Nephron progenitor cell (in vitro differentiated cells): ENCODE measurements at regions not wholly inside any gene's neighbourhood (a gene's known extent, or its start where the extent isn't known, plus 50 kb on each side); places are given as distances from the start of the nearest gene placed in this dataset.

Source experiments
- DNase-seq: peaks from one replicate; pipeline ENCODE4 v3.0.0; 2021
- H3K27ac Mint-ChIP-seq: 2 replicates; pipeline ENCODE4 v1.8.0; 2021; ENCODE audit warnings: mild to moderate bottlenecking, moderate library complexity, mixed read lengths
- H3K27me3 Mint-ChIP-seq: 2 replicates; pipeline ENCODE4 v1.8.0; 2021; ENCODE audit warnings: mild to moderate bottlenecking, low read depth, mixed read lengths; ENCODE audit not compliant: poor library complexity
- H3K36me3 Mint-ChIP-seq: 2 replicates; pipeline ENCODE4 v1.8.0; 2021; ENCODE audit warnings: low read depth, mixed read lengths
- H3K4me1 Mint-ChIP-seq: 2 replicates; pipeline ENCODE4 v1.8.0; 2021; ENCODE audit warnings: mixed read lengths
- H3K4me3 Mint-ChIP-seq: 2 replicates; pipeline ENCODE4 v1.8.0; 2021; ENCODE audit warnings: mild to moderate bottlenecking, moderate library complexity, mixed read lengths
- H3K9me3 Mint-ChIP-seq: 2 replicates; pipeline ENCODE4 v1.8.0; 2021; ENCODE audit warnings: mild to moderate bottlenecking, moderate library complexity, mixed read lengths
- CTCF ChIP-seq: fragments of 200-600 bp; sonication (generic); IDR thresholded peaks from 2 replicates; pipeline ENCODE4 v1.5.0; 2021; ENCODE audit warnings: antibody characterized with exemption

GRCh38 chr18:30888344-30888743 is 154.2 kb downstream of the DSC3 start:
- H3K9me3 Mint-ChIP-seq: no peaks in the 10 kb centered on the region
- TF ChIP-seq CTCF: no peak
- H3K4me3 Mint-ChIP-seq: no peak overlapping the region
- H3K4me1 Mint-ChIP-seq: no peaks in the 10 kb centered on the region
- no peaks in the 10 kb centered on the region for H3K36me3 Mint-ChIP-seq
- no peak for DNase-seq
- no peak overlapping the region for H3K27ac Mint-ChIP-seq
- no peaks in the 10 kb centered on the region for H3K27me3 Mint-ChIP-seq

- TF ChIP-seq CTCF: no peak
- Mint-ChIP-seq H3K9me3 (no peaks in the 10 kb centered on the region), H3K4me3 (no peak overlapping the region), H3K27me3 (no peaks in the 10 kb centered on the region), H3K4me1 (no peaks in the 10 kb centered on the region), H3K27ac (no peak overlapping the region), H3K36me3 (no peaks in the 10 kb centered on the region)
- no peak for DNase-seq
Observed at GRCh38 chr18:30886998-30887397, 155.5 kb downstream of the DSC3 start.

- Mint-ChIP-seq H3K27me3 (peaks cover 2% of the 10 kb centered on the region), H3K27ac (no peak overlapping the region), H3K4me1 (no peaks in the 10 kb centered on the region), H3K9me3 (peaks cover 6% of the 10 kb centered on the region), H3K4me3 (no peak overlapping the region), H3K36me3 (no peaks in the 10 kb centered on the region)
- DNase-seq: no peak
- no peak for TF ChIP-seq CTCF
Observed at GRCh38 chr18:30870466-30870865, 172.1 kb downstream of the DSC3 start.

- Mint-ChIP-seq H3K4me3 (no peak overlapping the region), H3K27me3 (peaks cover 2% of the 10 kb centered on the region), H3K27ac (peak overlapping the region; percentile 15), H3K9me3 (peaks cover 2% of the 10 kb centered on the region), H3K36me3 (no peaks in the 10 kb centered on the region), H3K4me1 (peaks cover 21% of the 10 kb centered on the region)
- DNase-seq: no peak
- TF ChIP-seq CTCF: no peak
Observed at GRCh38 chr18:30862900-30863299, 179.6 kb downstream of the DSC3 start.

GRCh38 chr18:30860741-30861140 is 181.8 kb downstream of the DSC3 start:
- Mint-ChIP-seq H3K4me1 (peaks cover 21% of the 10 kb centered on the region), H3K27me3 (no peaks in the 10 kb centered on the region), H3K36me3 (no peaks in the 10 kb centered on the region), H3K4me3 (no peak overlapping the region), H3K9me3 (no peaks in the 10 kb centered on the region), H3K27ac (no peak overlapping the region)
- TF ChIP-seq CTCF: no peak
- DNase-seq: no peak

GRCh38 chr18:30859036-30859435 is 183.5 kb downstream of the DSC3 start:
- TF ChIP-seq CTCF: no peak
- Mint-ChIP-seq H3K4me1 (peaks cover 21% of the 10 kb centered on the region), H3K4me3 (no peak overlapping the region), H3K27me3 (no peaks in the 10 kb centered on the region), H3K27ac (no peak overlapping the region), H3K9me3 (no peaks in the 10 kb centered on the region), H3K36me3 (no peaks in the 10 kb centered on the region)
- no peak for DNase-seq
